ENCODE measurements at regions not wholly inside any gene's neighbourhood (a gene's known extent, or its start where the extent isn't known, plus 50 kb on each side); places are given as distances from the start of the nearest gene placed in this dataset.
"Not testable (repeated sequence)": the region's sequence is repeated elsewhere in the genome, so short reads cannot be mapped to it uniquely, and the experiment has no call there.

- no peak for DNase-seq (ENCODE audit: low read depth in 3 of 3)
Observed at GRCh38 chr2:39573276-39573675, 92.4 kb upstream of the TMEM178A start.

- DNase-seq (ENCODE audit: low read depth in 3 of 3) = no peak
Observed at GRCh38 chr2:39581866-39582265, 83.9 kb upstream of the TMEM178A start.

GRCh38 chr2:39583213-39583612 is 82.5 kb upstream of the TMEM178A start:
- DNase-seq (ENCODE audit: low read depth in 3 of 3) = no peak

GRCh38 chr2:39583781-39584180 is 81.9 kb upstream of the TMEM178A start:
- no peak for DNase-seq (ENCODE audit: low read depth in 3 of 3)

GRCh38 chr2:39584283-39584965 is 81.3 kb upstream of the TMEM178A start:
- DNase-seq (ENCODE audit: low read depth in 3 of 3) = no peak

DNA sequence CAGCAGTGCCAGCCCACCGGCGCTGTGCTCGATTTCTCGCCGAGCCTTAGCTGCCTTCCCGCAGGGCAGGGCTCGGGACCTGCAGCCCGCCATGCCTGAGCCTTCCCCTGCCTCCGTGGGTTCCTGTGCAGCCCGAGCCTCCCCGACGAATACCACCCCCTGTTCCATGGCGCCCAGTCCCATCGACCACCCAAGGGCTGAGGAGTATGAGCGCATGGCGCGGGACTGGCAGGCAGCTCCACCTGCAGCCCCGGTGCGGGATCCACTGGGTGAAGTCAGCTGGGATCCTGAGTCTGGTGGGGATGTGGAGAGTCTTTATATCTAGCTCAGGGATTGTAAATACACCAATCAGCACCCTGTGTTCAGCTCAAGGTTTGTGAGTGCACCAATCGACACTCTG is 80.2 kb upstream of the TMEM178A start:
- DNase-seq (ENCODE audit: low read depth in 3 of 3) = not testable (repeated sequence)

- no peak for DNase-seq (ENCODE audit: low read depth in 3 of 3)
Observed at GRCh38 chr2:39587168-39587567, 78.5 kb upstream of the TMEM178A start.

DNA sequence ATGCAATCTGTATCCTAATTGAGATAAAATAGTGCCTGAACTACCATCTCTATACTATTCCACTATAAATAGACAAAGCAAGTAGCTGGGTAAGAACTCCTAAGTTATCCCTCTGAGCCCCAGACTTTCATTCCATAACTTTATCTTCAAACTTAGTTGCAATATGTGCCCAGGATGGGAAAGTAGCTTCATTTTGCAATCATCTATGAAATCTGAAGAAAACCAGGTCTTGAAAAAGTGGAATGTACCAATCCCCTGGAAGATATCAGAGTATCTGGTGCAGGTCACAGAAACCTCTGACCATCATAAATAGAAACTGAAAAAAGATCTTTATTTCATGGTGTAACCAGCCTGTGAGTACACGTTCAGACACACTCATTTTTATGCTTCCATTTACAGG is 78.1 kb upstream of the TMEM178A start:
- no peak for DNase-seq (ENCODE audit: low read depth in 3 of 3)

DNA sequence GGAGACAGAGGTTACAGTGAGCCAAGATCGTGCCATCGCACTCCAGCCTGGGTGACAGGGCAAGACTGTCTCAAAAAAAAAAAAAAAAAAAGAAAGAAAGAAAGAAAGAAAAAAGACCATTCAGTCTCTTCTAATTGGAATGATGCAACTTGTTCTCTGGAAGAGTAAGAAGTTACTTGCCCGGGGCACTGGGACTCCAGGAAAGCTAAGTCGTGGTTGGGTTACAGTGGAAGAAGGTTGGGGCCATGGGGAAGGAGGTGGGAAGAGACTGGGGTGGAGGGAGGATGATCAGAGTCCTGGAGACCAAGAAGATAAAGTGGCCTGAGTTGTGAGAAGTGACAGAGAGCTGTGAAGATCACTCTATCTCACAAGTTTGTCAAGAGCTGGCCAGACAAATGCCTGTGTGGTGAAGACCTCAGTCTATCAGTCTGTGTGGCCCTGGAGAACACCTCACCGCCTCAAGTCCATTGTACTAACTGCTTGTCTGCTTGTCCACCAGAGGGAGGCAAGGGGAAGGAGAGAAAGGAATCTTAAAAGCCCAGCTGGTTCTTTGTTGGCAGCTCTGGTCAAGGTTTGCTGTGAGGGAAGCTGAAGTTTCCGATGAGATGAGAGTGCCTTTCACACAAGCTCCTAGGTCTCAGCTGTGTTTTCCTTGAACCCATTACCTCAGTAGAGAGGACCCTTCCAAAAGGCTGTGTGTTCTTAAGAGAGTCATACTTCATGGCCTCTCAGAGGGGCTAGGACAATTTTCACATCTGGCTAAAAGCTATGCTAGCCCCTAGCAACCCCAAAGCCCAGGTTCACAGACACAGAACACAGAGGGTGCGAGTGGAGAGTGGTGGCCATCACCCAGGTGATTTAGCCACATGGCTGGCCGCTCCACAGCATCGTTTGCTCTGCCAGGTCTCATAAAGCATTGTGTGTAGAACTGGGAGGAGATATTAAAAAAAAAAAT is 72.0 kb upstream of the TMEM178A start:
- DNase-seq (ENCODE audit: low read depth in 3 of 3) = no peak

DNA sequence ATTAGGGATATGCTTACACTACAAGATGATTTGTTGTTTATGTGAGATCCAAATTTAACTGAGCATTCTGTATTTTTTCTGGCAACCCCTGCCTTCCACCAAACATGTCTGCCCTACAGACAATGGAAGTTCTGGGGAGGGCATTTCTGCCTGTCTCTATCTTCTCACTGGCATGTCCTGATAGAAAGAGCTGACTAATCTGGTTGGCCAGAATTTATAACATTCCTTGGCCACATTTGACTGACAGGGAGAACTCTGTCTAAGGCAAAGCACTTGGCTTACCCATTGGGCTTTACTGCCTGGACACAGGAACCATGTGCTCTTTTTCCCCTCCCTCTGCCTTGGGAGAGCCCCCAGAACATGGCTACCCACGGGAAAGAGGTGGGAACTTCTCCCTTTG is 70.6 kb upstream of the TMEM178A start:
- DNase-seq (ENCODE audit: low read depth in 3 of 3) = no peak

- no peak for DNase-seq (ENCODE audit: low read depth in 3 of 3)
Observed at GRCh38 chr2:39597314-39597713, 68.4 kb upstream of the TMEM178A start.

GRCh38 chr2:39602616-39603015 is 63.1 kb upstream of the TMEM178A start:
- no peak for DNase-seq (ENCODE audit: low read depth in 3 of 3)

- DNase-seq (ENCODE audit: low read depth in 3 of 3) = no peak
Observed at GRCh38 chr2:39603436-39603835, 62.3 kb upstream of the TMEM178A start.

DNA sequence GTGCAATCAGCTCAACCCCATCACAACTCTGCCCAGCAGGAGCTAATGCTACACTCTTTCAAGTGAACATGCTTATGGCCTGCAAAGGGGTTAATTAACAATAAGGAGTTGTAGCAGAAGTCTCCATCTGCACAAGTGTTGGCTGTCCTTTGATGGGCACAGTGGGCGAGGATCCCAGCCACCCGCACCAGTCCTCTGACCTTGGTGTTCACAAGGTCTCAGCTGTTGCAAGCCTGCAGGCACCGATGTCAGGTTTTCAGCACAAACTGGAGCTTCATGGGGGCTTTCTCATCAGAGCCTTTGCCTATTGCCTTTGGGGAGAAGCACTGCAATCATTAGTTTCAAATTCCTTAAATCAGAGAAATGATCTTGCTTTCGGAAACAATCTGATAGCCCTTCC is 60.9 kb upstream of the TMEM178A start:
- DNase-seq (ENCODE audit: low read depth in 3 of 3) = no peak

GRCh38 chr2:39606585-39606984 is 59.1 kb upstream of the TMEM178A start:
- no peak for DNase-seq (ENCODE audit: low read depth in 3 of 3)

GRCh38 chr2:39607538-39608262 is 58.0 kb upstream of the TMEM178A start:
- no peak for DNase-seq (ENCODE audit: low read depth in 3 of 3)

GRCh38 chr2:39608263-39608575 is 57.5 kb upstream of the TMEM178A start:
- no peak for DNase-seq (ENCODE audit: low read depth in 3 of 3)

DNA sequence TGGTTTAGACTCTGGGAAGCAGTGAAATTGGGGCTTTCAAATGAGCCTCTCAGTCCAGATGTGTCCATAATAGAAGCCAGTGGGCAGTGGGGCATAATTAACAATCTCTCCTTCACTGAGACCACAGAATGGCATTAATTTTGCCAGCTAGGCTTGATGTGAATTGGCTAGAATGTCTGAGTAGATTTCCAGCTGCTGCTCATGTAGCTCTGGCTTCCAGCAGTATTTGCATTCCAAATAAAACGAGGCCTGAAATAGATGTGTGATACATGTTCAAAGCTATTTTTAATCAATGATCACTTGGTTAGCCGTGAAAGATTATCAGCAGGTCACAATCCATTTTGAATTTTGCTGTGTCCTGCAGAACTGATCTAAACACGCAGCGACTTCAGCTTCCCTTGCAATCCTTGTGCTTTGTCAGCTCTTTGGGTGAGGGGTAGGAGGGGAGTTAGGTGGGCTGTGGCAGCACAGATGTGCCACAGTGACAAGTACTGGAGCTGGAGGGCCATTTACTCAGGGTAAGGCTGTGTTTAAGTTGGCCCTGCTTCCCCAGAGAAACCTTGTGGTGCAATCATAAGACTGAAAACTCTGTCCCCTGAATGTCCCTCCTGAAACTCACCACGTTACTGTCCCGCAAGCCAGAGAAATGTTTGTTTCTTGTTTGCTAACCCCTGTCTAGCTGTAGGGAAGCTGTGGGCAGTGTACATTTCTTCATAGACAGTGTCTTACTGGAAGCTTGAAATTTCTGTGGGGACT is 56.9 kb upstream of the TMEM178A start:
- DNase-seq (ENCODE audit: low read depth in 3 of 3) = no peak

DNA sequence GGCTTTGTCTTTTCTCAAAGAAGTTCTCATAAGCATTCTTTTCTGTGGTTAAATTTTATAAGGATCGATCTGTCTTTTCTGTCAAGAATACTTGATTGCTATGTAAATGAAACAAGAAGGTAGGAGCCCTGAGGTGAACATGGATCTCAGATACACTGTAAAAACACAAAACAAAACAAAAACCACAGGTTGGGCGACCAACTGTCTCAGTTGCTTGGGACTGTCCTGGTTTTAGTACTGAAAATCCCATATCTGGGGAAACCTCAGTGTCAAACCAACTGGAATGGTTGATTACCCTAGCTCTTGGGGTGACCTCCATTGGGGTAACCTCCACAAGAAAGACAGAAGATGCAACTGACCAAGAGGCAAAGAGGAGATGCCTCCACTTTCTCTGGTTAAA is 55.8 kb upstream of the TMEM178A start:
- DNase-seq (ENCODE audit: low read depth in 3 of 3) = no peak

GRCh38 chr2:39615675-39616074 is 50.0 kb upstream of the TMEM178A start:
- no peak for DNase-seq (ENCODE audit: low read depth in 3 of 3)

Data from stimulated activated CD4-positive, alpha-beta T cell treated with anti-CD3 and anti-CD28 coated beads, TNF-alpha, amount 100 ng/mL, for 48 hours (primary cell).